ENCODE measurements at regions not wholly inside any gene's neighbourhood (a gene's known extent, or its start where the extent isn't known, plus 50 kb on each side); places are given as distances from the start of the nearest gene placed in this dataset.
"Not testable (repeated sequence)": the region's sequence is repeated elsewhere in the genome, so short reads cannot be mapped to it uniquely, and the experiment has no call there.

DNA sequence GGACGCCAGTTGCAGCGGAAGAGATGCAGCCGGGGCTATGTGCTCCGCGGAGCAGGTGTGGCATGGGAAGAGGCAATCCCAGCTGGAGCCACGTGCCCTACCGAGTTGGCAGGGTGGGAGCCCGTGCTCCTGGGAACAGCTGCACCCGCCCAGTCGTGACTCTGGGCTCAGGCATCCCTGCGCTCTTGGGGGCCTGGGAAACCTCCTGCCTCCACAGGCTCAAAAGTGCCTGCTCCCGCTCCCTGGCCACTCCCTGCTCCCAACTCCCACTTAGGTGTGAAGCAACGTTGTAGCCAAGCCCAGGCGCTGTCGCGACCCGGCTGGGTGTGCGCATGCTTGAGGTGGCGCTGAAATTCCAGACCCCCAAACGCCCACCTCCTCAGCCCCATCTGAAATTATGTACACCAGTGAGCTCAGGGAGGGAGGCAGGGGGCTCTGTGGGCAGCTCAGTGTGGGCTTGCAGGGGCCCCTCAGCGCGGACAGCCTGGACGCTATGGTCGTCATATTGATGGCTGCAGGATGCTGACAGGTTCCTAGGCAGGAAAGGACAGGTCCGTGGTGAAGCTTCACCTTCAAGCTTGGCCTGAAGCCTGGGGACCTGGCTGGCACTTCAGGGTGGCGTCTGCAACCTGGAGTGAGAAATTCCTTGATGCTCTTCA is 429.9 kb downstream of the SLITRK1 start:
- CTCF ChIA-PET, result no interaction called here
- WGBS (ENCODE audit: insufficient coverage), result 91% methylated on average over 23 of the region's 26 CpGs

GRCh38 chr13:83450591-83450990 is 431.7 kb downstream of the SLITRK1 start:
- ChIA-PET CTCF (interaction anchor here in 1 of 2 donors (0.6 kb wide), 1 partner anchor 61 kb away, joined by 3 read pairs; no protein-coding TSS in a partner anchor), POLR2A (no interaction called here)
- no CpG with 5 or more reads among the region's 2 CpGs for WGBS (ENCODE audit: insufficient coverage)

More for the DNA sequence above, 429.9 kb downstream of the SLITRK1 start:
- ATAC-seq (replicated peaks in 1 of 4) (peak in 1 of 4 experiments; percentile 4), DNase-seq (no peak)
- Mint-ChIP-seq H3K4me3 (no peak overlapping the region), H3K27ac (no peak overlapping the region), H3K36me3 (no peaks in the 10 kb centered on the region), H3K4me1 (no peaks in the 10 kb centered on the region), H3K27me3 (no peaks in the 10 kb centered on the region), H3K9me3 (peaks cover 0 to 13% (median 4%) of the 10 kb centered on the region in 3 donors)
- Histone ChIP-seq H3K9me3 (no peaks in the 10 kb centered on the region), H3K4me1 (ENCODE audit: control insufficient read depth in 1 of 2, extremely low read depth in 1 of 2, insufficient read depth in 2 of 2, low read length in 2 of 2) (no peaks in the 10 kb centered on the region), H3K27me3 (replicated peaks in 1 of 2; ENCODE audit: control insufficient read depth in 2 of 2, extremely low read depth in 1 of 2, insufficient read depth in 2 of 2, low read length in 1 of 2) (no peaks in the 10 kb centered on the region), H3K4me3 (ENCODE audit: control insufficient read depth in 1 of 2, extremely low read depth in 1 of 2, low read length in 1 of 2) (no peak overlapping the region), H3K27ac (ENCODE audit: low read length) (no peak overlapping the region), H3K36me3 (ENCODE audit: control insufficient read depth in 2 of 2, extremely low read depth in 1 of 2, insufficient read depth in 1 of 2, low read length in 1 of 2) (no peaks in the 10 kb centered on the region)
- POLR2A ChIA-PET, result no interaction called here

GRCh38 chr13:83449668-83450395 is 432.4 kb downstream of the SLITRK1 start:
- Histone ChIP-seq H3K36me3 (ENCODE audit: control insufficient read depth in 2 of 2, extremely low read depth in 1 of 2, insufficient read depth in 1 of 2, low read length in 1 of 2) (no peaks in the 10 kb centered on the region), H3K27ac (ENCODE audit: low read length) (no peak overlapping the region), H3K4me1 (ENCODE audit: control insufficient read depth in 1 of 2, extremely low read depth in 1 of 2, insufficient read depth in 2 of 2, low read length in 2 of 2) (no peaks in the 10 kb centered on the region), H3K9me3 (no peaks in the 10 kb centered on the region), H3K4me3 (ENCODE audit: control insufficient read depth in 1 of 2, extremely low read depth in 1 of 2, low read length in 1 of 2) (no peak overlapping the region), H3K27me3 (replicated peaks in 1 of 2; ENCODE audit: control insufficient read depth in 2 of 2, extremely low read depth in 1 of 2, insufficient read depth in 2 of 2, low read length in 1 of 2) (no peaks in the 10 kb centered on the region)
- ATAC-seq (replicated peaks in 1 of 4), result no peak
- ChIA-PET POLR2A (no interaction called here), CTCF (interaction anchor here in 1 of 2 donors (0.6 kb wide), 1 partner anchor 60 kb away, joined by 3 read pairs; no protein-coding TSS in a partner anchor)
- no peaks in the 10 kb centered on the region for H3K36me3 Mint-ChIP-seq
- H3K4me3 Mint-ChIP-seq, result no peak overlapping the region
- H3K27me3 Mint-ChIP-seq, result no peaks in the 10 kb centered on the region
- H3K4me1 Mint-ChIP-seq, result no peaks in the 10 kb centered on the region
- WGBS (ENCODE audit: insufficient coverage), result no CpG with 5 or more reads among the region's 3 CpGs
- DNase-seq, result no peak
- peaks cover under 1 to 19% (median 4%) of the 10 kb centered on the region in 3 donors for H3K9me3 Mint-ChIP-seq
- no peak overlapping the region for H3K27ac Mint-ChIP-seq

More at GRCh38 chr13:83450591-83450990, 431.7 kb downstream of the SLITRK1 start:
- H3K4me3 ChIP-seq (ENCODE audit: control insufficient read depth in 1 of 2, extremely low read depth in 1 of 2, low read length in 1 of 2), result no peak overlapping the region
- ATAC-seq (replicated peaks in 1 of 4) (no peak), DNase-seq (no peak)
- H3K27ac ChIP-seq (ENCODE audit: low read length), result no peak overlapping the region
- no peak overlapping the region for H3K27ac Mint-ChIP-seq
- H3K4me3 Mint-ChIP-seq, result no peak overlapping the region
- no peaks in the 10 kb centered on the region for H3K36me3 Mint-ChIP-seq
- no peaks in the 10 kb centered on the region for H3K4me1 Mint-ChIP-seq
- H3K36me3 ChIP-seq (ENCODE audit: control insufficient read depth in 2 of 2, extremely low read depth in 1 of 2, insufficient read depth in 1 of 2, low read length in 1 of 2), result no peaks in the 10 kb centered on the region
- no peaks in the 10 kb centered on the region for H3K9me3 ChIP-seq
- no peaks in the 10 kb centered on the region for H3K27me3 ChIP-seq (replicated peaks in 1 of 2; ENCODE audit: control insufficient read depth in 2 of 2, extremely low read depth in 1 of 2, insufficient read depth in 2 of 2, low read length in 1 of 2)
- H3K9me3 Mint-ChIP-seq, result peaks cover 0 to 15% (median 4%) of the 10 kb centered on the region in 3 donors
- no peaks in the 10 kb centered on the region for H3K27me3 Mint-ChIP-seq
- no peaks in the 10 kb centered on the region for H3K4me1 ChIP-seq (ENCODE audit: control insufficient read depth in 1 of 2, extremely low read depth in 1 of 2, insufficient read depth in 2 of 2, low read length in 2 of 2)

- Histone ChIP-seq H3K36me3 (ENCODE audit: control insufficient read depth in 2 of 2, extremely low read depth in 1 of 2, insufficient read depth in 1 of 2, low read length in 1 of 2) (no peaks in the 10 kb centered on the region), H3K4me3 (ENCODE audit: control insufficient read depth in 1 of 2, extremely low read depth in 1 of 2, low read length in 1 of 2) (no peak overlapping the region), H3K27me3 (replicated peaks in 1 of 2; ENCODE audit: control insufficient read depth in 2 of 2, extremely low read depth in 1 of 2, insufficient read depth in 2 of 2, low read length in 1 of 2) (no peaks in the 10 kb centered on the region), H3K27ac (ENCODE audit: low read length) (no peak overlapping the region), H3K4me1 (ENCODE audit: control insufficient read depth in 1 of 2, extremely low read depth in 1 of 2, insufficient read depth in 2 of 2, low read length in 2 of 2) (no peaks in the 10 kb centered on the region), H3K9me3 (no peaks in the 10 kb centered on the region)
- H3K27me3 Mint-ChIP-seq, result no peaks in the 10 kb centered on the region
- DNase-seq (no peak), ATAC-seq (replicated peaks in 1 of 4) (no peak)
- no peak overlapping the region for H3K27ac Mint-ChIP-seq
- ChIA-PET POLR2A (interaction anchor here in 1 of 2 donors (0.6 kb wide), 1 partner anchor 1803 kb away, joined by 3 read pairs; no protein-coding TSS in a partner anchor), CTCF (no interaction called here)
- no peaks in the 10 kb centered on the region for H3K36me3 Mint-ChIP-seq
- peaks cover 7 to 33% (median 29%) of the 10 kb centered on the region in 3 donors for H3K9me3 Mint-ChIP-seq
- no peak overlapping the region for H3K4me3 Mint-ChIP-seq
- no peaks in the 10 kb centered on the region for H3K4me1 Mint-ChIP-seq
- no CpG with 5 or more reads among the region's 1 CpG for WGBS (ENCODE audit: insufficient coverage)
Measured at GRCh38 chr13:83440465-83440864, 441.8 kb downstream of the SLITRK1 start.

DNA sequence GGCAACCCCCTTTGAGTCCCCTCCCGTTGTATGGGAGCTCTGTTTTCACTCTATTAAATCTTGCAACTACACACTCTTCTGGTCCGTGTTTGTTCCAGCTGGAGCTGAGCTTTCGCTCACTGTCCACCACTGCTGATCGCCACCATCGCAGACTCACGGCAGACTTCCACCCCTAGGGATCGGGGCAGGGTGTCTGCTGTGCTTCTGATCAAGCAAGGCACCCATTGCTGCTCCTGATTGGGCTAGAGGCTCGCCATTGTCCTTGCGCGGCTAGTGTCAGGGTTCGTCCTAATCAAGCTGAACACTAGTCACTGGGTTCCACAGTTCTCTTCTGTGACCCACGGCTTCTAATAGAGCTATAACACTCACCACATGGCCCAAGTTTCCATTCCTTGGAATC is 442.8 kb downstream of the SLITRK1 start:
- H3K4me1 ChIP-seq (ENCODE audit: control insufficient read depth in 1 of 2, extremely low read depth in 1 of 2, insufficient read depth in 2 of 2, low read length in 2 of 2); CTCF ChIA-PET; H3K4me1 Mint-ChIP-seq; H3K27me3 Mint-ChIP-seq; H3K36me3 Mint-ChIP-seq; H3K27ac ChIP-seq (ENCODE audit: low read length); H3K4me3 ChIP-seq (ENCODE audit: control insufficient read depth in 1 of 2, extremely low read depth in 1 of 2, low read length in 1 of 2); ATAC-seq (replicated peaks in 1 of 4); H3K4me3 Mint-ChIP-seq; DNase-seq; H3K27ac Mint-ChIP-seq; H3K9me3 ChIP-seq; H3K27me3 ChIP-seq (replicated peaks in 1 of 2; ENCODE audit: control insufficient read depth in 2 of 2, extremely low read depth in 1 of 2, insufficient read depth in 2 of 2, low read length in 1 of 2); H3K36me3 ChIP-seq (ENCODE audit: control insufficient read depth in 2 of 2, extremely low read depth in 1 of 2, insufficient read depth in 1 of 2, low read length in 1 of 2): not testable (repeated sequence)
- POLR2A ChIA-PET, result interaction anchor here in 1 of 2 donors (0.5 kb wide), 1 partner anchor 179 kb away, joined by 15 read pairs; no protein-coding TSS in a partner anchor
- 88% methylated on average over 11 of the region's 12 CpGs for WGBS (ENCODE audit: insufficient coverage)
- H3K9me3 Mint-ChIP-seq, result peaks cover 7 to 27% (median 26%) of the 10 kb centered on the region in 3 donors

DNA sequence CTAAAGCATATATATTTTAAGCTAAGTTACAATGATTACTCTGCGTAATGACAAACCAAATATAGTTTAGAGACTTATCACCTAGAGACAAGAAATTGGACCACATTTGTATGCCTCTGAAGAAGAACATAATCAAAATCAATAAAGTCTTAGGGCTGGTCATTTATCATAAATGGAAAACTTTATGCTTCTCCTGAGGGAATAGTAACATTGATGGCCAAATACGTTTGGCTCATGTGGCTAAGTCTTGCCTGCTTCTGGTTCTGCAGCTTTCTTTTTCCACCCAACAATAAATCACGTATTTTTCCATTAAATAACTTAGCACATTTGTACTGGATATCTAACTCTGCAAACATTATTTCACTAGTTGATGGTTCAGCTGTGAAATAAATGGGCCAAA is 458.4 kb downstream of the SLITRK1 start:
- Histone ChIP-seq H3K27ac (ENCODE audit: low read length) (no peak overlapping the region), H3K4me3 (ENCODE audit: control insufficient read depth in 1 of 2, extremely low read depth in 1 of 2, low read length in 1 of 2) (no peak overlapping the region), H3K27me3 (replicated peaks in 1 of 2; ENCODE audit: control insufficient read depth in 2 of 2, extremely low read depth in 1 of 2, insufficient read depth in 2 of 2, low read length in 1 of 2) (no peaks in the 10 kb centered on the region), H3K36me3 (ENCODE audit: control insufficient read depth in 2 of 2, extremely low read depth in 1 of 2, insufficient read depth in 1 of 2, low read length in 1 of 2) (no peaks in the 10 kb centered on the region), H3K4me1 (ENCODE audit: control insufficient read depth in 1 of 2, extremely low read depth in 1 of 2, insufficient read depth in 2 of 2, low read length in 2 of 2) (no peaks in the 10 kb centered on the region), H3K9me3 (peaks cover 2% of the 10 kb centered on the region)
- CTCF ChIA-PET, result no interaction called here
- POLR2A ChIA-PET, result no interaction called here
- Mint-ChIP-seq H3K4me3 (no peak overlapping the region), H3K27me3 (no peaks in the 10 kb centered on the region), H3K9me3 (peaks cover 12 to 17% (median 15%) of the 10 kb centered on the region in 3 donors), H3K27ac (no peak overlapping the region), H3K4me1 (no peaks in the 10 kb centered on the region), H3K36me3 (no peaks in the 10 kb centered on the region)
- no peak for DNase-seq
- no peak for ATAC-seq (replicated peaks in 1 of 4)
- no CpG with 5 or more reads among the region's 3 CpGs for WGBS (ENCODE audit: insufficient coverage)
